ENCODE measurements at regions not wholly inside any gene's neighbourhood (a gene's known extent, or its start where the extent isn't known, plus 50 kb on each side); places are given as distances from the start of the nearest gene placed in this dataset.

GRCh38 chr4:60683973-60684372 lies 516.2 kb upstream of the ADGRL3 start:
- no peak overlapping the region for H3K9ac ChIP-seq (replicated peaks in 1 of 4; ENCODE audit: extremely low read depth in 1 of 4, low read depth in 3 of 4, low read length in 3 of 4)
- no peak for FAIRE-seq

More at GRCh38 chr4:60683973-60684372, 516.2 kb upstream of the ADGRL3 start:
- Histone ChIP-seq H2AK5ac (ENCODE audit: low read depth, low read length) (no peak overlapping the region), H4K8ac (ENCODE audit: extremely low read depth, insufficient read depth, low read length) (no peak overlapping the region), H3K4me1 (replicated peaks in 1 of 4; ENCODE audit: control insufficient read depth in 3 of 4, insufficient read depth in 4 of 4, low read length in 3 of 4) (no peaks in the 10 kb centered on the region), H3K79me1 (ENCODE audit: low read depth, low read length) (no peaks in the 10 kb centered on the region), H2AFZ (ENCODE audit: low read length) (no peak overlapping the region), H2BK120ac (replicated peaks; ENCODE audit: low read depth, low read length) (no peak overlapping the region), H3K23ac (ENCODE audit: insufficient read length) (no peak overlapping the region), H3K4me2 (ENCODE audit: insufficient read depth in 1 of 2, low read depth in 2 of 2, low read length in 2 of 2) (no peak overlapping the region), H3K56ac (replicated peaks; ENCODE audit: insufficient read length, low read depth, low read length) (no peak overlapping the region), H3K4me3 (ENCODE audit: extremely low read depth in 1 of 4, insufficient read depth in 2 of 4, low read depth in 3 of 4, low read length in 4 of 4) (no peak overlapping the region), H2BK5ac (ENCODE audit: low read depth, low read length) (no peak overlapping the region), H3K23me2 (ENCODE audit: low read depth, low read length) (no peaks in the 10 kb centered on the region), H3K79me2 (ENCODE audit: control insufficient read depth in 1 of 2, insufficient read depth in 2 of 2, low read length in 2 of 2) (no peaks in the 10 kb centered on the region), H3K18ac (ENCODE audit: extremely low read depth, low read length) (no peak overlapping the region), H2BK12ac (ENCODE audit: low read depth, low read length) (no peak overlapping the region), H3K36me3 (ENCODE audit: control insufficient read depth in 2 of 4, insufficient read depth in 4 of 4, low read length in 3 of 4) (no peaks in the 10 kb centered on the region), H3K27me3 (replicated peaks in 1 of 4; ENCODE audit: control insufficient read depth in 3 of 4, extremely low read depth in 1 of 4, insufficient read depth in 3 of 4, low read length in 3 of 4) (no peaks in the 10 kb centered on the region), H4K91ac (replicated peaks; ENCODE audit: insufficient read length, low read length) (no peak overlapping the region), H2BK20ac (ENCODE audit: low read length) (no peak overlapping the region), H3K27ac (ENCODE audit: low read depth, low read length) (no peak overlapping the region), H4K20me1 (replicated peaks in 1 of 2; ENCODE audit: control insufficient read depth in 1 of 2, insufficient read depth in 2 of 2, low read length in 2 of 2) (no peaks in the 10 kb centered on the region), H3K9me3 (ENCODE audit: insufficient read depth in 2 of 2, low read depth in 1 of 2, low read length in 1 of 2) (no peaks in the 10 kb centered on the region), H2BK15ac (ENCODE audit: low read length) (no peak overlapping the region), H4K5ac (ENCODE audit: insufficient read length, low read depth, low read length) (no peak overlapping the region), H3K4ac (replicated peaks; ENCODE audit: insufficient read length, low read depth, low read length) (no peak overlapping the region), H3K14ac (ENCODE audit: insufficient read length) (no peak overlapping the region)
- TF ChIP-seq RFX5 (IDR thresholded peaks at IDR 0.05; ENCODE audit: borderline replicate concordance, low read depth, low read length) = no peak
- TF ChIP-seq KDM4A (IDR thresholded peaks at IDR 0.05; ENCODE audit: low read depth, low read length, severe bottlenecking) = no peak
- TF ChIP-seq SIN3A (conservative IDR thresholded peaks at IDR 0.05 in 1 of 2, IDR thresholded peaks at IDR 0.05 in 1 of 2; ENCODE audit: low read depth in 1 of 2, low read length in 2 of 2) = no peak
- TF ChIP-seq MAX (IDR thresholded peaks at IDR 0.05) = no peak
- WGBS, 2 experiments (ENCODE audit: extremely low coverage in 1 of 2, insufficient coverage in 1 of 2, insufficient read length in 1 of 2, insufficient replicate concordance in 2 of 2, low coverage in 1 of 2, low lambda C conversion rate in 2 of 2, missing lambda C conversion rate in 1 of 2) = 90% methylated on average over 2 of the region's 2 CpGs; no CpG with 5 or more reads in 1 of the 2 experiments
- POLR2A ChIA-PET (ENCODE audit: partially characterized antibody) = no interaction called here
- DNase-seq (ENCODE audit: low read depth in 1 of 2, low spot score in 2 of 2) = no peak
- CTCF ChIA-PET (ENCODE audit: partially characterized antibody) = no interaction called here
